BE2C (cell line): ENCODE measurements at regions not wholly inside any gene's neighbourhood (a gene's known extent, or its start where the extent isn't known, plus 50 kb on each side); places are given as distances from the start of the nearest gene placed in this dataset.
A peak's percentile ranks its signal among the peaks of the same experiment; 100 is the strongest.

Source experiments
- DNase-seq: peaks from one replicate; pipeline ENCODE4 v3.0.0-alpha.2; 2020
- H3K27me3 ChIP-seq: fragments of 250-450 bp; sonication (Bioruptor Pico); 2 replicates; pipeline ENCODE4 v1.5.1; 2020; ENCODE audit warnings: mild to moderate bottlenecking
- H3K36me3 ChIP-seq: fragments of 250-450 bp; sonication (Bioruptor Pico); 2 replicates; pipeline ENCODE4 v1.5.1; 2020; ENCODE audit warnings: mild to moderate bottlenecking
- H3K4me1 ChIP-seq: fragments of 250-450 bp; sonication (Bioruptor Pico); 2 replicates; pipeline ENCODE4 v1.5.1; 2020
- H3K4me3 ChIP-seq: 2 replicates; pipeline ENCODE4 v1.5.1; 2011; ENCODE audit warnings: low read depth, low read length
- H3K9me3 ChIP-seq: fragments of 250-450 bp; sonication (Bioruptor Pico); 2 replicates; pipeline ENCODE4 v1.5.1; 2020
- CTCF ChIP-seq: IDR thresholded peaks from 2 replicates; pipeline ENCODE4 v1.5.1; 2012; ENCODE audit warnings: mild to moderate bottlenecking, low read depth, low read length

GRCh38 chr14:22320362-22320750, 268.7 kb downstream of the DAD1 start:
- Histone ChIP-seq H3K27me3 (no peaks in the 10 kb centered on the region; the same call in none of the 2 replicates), H3K4me3 (no peak overlapping the region), H3K4me1 (no peaks in the 10 kb centered on the region), H3K36me3 (no peaks in the 10 kb centered on the region), H3K9me3 (no peaks in the 10 kb centered on the region)
- no peak for DNase-seq
- TF ChIP-seq CTCF, result no peak

- TF ChIP-seq CTCF, result peak; percentile 73
- no peaks in the 10 kb centered on the region for H3K9me3 ChIP-seq
- no peaks in the 10 kb centered on the region; the same call in none of the 2 replicates for H3K27me3 ChIP-seq
- H3K4me3 ChIP-seq, result no peak overlapping the region
- H3K4me1 ChIP-seq, result no peaks in the 10 kb centered on the region
- no peaks in the 10 kb centered on the region for H3K36me3 ChIP-seq
- peak; percentile 49 for DNase-seq
Measured at GRCh38 chr14:22319526-22320361, 269.3 kb downstream of the DAD1 start.

- Histone ChIP-seq H3K4me3 (no peak overlapping the region), H3K36me3 (no peaks in the 10 kb centered on the region), H3K4me1 (no peaks in the 10 kb centered on the region), H3K27me3 (no peaks in the 10 kb centered on the region; the same call in 1 of the 2 replicates), H3K9me3 (no peaks in the 10 kb centered on the region)
- no peak for TF ChIP-seq CTCF
- no peak for DNase-seq
Measured at GRCh38 chr14:22318951-22319350, 270.1 kb downstream of the DAD1 start.

GRCh38 chr14:22316473-22316872, 272.6 kb downstream of the DAD1 start:
- no peaks in the 10 kb centered on the region; the same call in 1 of the 2 replicates for H3K27me3 ChIP-seq
- DNase-seq, result no peak
- no peaks in the 10 kb centered on the region for H3K36me3 ChIP-seq
- no peak for TF ChIP-seq CTCF
- H3K9me3 ChIP-seq, result no peaks in the 10 kb centered on the region
- no peaks in the 10 kb centered on the region for H3K4me1 ChIP-seq
- no peak overlapping the region for H3K4me3 ChIP-seq

- Histone ChIP-seq H3K27me3 (no peaks in the 10 kb centered on the region; the same call in 1 of the 2 replicates), H3K36me3 (no peaks in the 10 kb centered on the region), H3K4me1 (no peaks in the 10 kb centered on the region), H3K4me3 (no peak overlapping the region), H3K9me3 (no peaks in the 10 kb centered on the region)
- no peak for TF ChIP-seq CTCF
- DNase-seq, result no peak
Measured at GRCh38 chr14:22315336-22315735, 273.7 kb downstream of the DAD1 start.

GRCh38 chr14:22314183-22314820, 274.7 kb downstream of the DAD1 start:
- H3K36me3 ChIP-seq, result no peaks in the 10 kb centered on the region
- peak; percentile 77 for TF ChIP-seq CTCF
- H3K4me1 ChIP-seq, result no peaks in the 10 kb centered on the region
- H3K27me3 ChIP-seq, result peaks cover 9% of the 10 kb centered on the region
- H3K4me3 ChIP-seq, result no peak overlapping the region
- H3K9me3 ChIP-seq, result no peaks in the 10 kb centered on the region
- DNase-seq, result peak; percentile 30
